NCI-H146 (cell line): ENCODE measurements at regions not wholly inside any gene's neighbourhood (a gene's known extent, or its start where the extent isn't known, plus 50 kb on each side); places are given as distances from the start of the nearest gene placed in this dataset.

Source experiments
- DNase-seq: peaks from one replicate; lab custom pipeline; 2025; lab: John Stamatoyannopoulos, UW

DNA sequence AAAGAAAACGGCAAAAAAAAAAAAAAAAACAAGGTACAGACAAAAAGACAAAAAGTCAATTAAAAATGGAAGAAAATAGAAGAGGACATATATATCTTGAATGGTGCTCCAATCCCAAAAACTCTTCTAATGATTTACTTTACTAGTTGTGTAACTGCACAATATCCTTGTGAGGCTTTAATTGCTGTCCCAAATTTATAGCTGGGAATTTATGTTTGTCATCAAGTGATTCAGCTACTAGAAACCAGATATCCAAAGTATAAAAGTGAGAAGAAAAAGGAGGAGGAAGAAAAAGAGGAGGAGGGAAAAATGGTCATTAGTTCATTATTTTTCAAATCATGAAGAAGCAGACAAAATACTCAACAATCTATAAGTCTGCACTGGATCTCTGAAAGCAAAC lies 150.8 kb upstream of the ARPP21 start:
- no peak for DNase-seq

DNA sequence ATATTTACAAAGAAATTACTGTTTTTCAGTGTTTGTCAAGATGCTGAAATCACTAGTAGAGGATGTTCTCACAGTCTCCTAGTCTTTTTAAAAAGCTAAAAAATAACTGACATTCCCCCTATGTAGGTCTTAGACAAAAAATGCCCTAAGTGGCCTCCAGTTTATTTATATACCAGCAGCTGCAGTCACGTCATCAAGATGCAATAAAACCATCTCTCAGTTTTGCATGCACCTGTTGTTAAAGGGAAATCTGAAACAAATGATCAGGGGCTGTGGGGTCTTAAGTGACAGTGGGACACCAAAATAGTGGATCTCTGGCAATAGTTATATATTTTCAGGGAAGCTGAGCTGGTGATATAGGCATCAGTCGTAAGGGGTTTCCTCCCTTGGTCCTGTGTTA lies 146.5 kb upstream of the ARPP21 start:
- no peak for DNase-seq

DNA sequence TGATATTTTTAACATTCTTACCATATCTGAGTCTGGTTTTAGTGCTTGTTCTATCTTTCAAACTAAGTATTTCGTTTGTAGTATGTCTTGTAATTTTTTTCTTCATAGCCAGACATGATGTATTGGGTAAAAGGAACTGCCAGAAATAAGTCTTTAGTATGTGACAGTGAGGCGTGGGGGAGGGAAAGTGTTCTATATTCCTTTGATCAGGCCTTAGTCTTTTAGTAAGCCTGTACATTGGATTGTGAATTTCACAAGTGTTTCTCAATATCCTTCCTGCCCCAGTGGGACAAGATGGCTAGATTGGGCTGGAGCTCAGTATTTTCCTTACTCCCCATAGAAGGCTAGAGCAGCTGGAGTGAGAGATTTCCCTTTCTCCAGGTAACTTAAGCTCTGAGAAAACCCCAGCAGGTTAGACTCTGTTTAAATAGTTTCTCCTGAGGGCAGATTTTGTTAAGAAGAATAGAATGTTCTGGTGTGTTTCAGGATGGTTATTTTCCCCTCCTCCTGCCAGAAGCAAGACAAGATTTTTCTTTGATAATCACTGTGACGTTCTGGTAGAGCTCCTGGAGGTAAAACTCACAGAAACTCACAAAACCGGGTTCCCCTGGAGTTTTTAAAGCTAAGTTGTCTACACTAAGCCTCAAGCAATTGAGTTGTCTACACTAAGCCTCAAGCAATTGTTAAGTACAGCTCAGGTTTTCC lies 140.7 kb upstream of the ARPP21 start:
- DNase-seq = no peak

DNA sequence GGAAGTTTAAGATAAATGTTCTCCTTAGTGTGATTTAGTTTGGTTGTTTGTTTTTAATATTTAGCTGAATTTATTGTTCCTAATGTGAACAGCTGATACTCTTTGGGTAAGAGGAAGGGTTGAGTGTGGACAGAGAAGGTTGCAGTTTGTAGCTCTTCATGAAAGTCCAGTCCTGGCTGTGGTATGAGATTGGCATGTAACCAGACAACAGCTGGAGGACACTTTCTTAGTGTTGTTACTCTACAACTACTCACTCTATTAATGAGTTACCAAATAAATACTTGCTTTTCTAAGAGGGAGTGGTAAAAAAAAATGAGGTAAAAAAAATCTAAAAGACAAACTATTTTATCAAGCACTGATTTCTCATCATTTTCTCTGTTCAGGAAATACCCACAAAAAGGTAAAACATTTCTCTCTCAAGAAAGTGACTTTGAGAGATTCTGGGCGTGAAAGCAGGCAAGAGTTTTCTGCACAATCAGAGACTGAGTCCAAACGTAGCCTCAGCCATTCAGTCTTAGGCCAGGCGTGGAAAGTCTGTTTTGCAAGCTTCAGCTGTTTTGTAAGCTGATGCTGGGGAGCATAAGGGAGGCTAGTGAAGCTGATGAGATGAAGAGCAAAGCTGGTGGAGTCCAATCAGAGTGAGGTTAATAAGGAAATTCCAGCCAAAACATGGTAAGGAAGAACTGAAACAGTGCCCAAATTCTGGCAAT lies 138.5 kb upstream of the ARPP21 start:
- DNase-seq = no peak

DNA sequence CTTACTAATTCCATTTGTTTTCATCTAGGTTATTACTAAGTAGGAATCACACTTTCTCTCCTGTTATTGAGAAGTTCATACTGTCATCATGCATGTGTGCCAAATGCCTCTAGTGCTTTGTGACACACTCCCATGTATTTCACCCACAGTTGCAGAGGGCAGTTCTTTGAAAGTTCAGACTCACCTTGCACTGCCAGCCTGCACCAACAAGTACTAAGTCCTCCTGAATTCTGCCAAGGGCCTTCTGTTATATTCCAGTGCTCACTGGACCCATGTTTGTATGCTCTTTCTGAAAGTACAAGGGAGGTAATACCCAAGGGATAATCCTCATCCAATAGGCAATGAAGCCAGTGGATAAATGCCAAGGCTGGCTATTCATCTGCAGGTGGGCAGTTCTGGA lies 136.6 kb upstream of the ARPP21 start:
- DNase-seq = no peak

DNA sequence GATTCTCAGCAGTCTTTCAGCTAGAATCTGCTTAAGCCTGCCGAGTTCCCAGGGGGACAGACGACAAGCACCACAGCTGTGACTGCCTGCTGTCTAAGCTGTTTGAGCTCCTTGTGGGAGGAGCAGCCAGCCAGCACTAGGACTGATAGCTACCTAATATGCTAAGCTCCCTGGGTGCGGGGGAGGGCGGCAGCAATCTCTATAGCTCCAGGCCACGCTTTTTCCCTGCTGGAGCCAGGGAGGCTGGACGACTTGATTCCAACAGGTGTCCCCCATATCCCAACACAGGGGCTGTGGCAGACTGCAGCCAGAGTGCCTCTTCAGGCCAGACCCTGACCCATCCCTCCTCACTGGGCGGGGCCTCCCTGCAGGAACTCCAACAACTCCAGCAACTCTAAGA lies 134.1 kb upstream of the ARPP21 start:
- no peak for DNase-seq

DNA sequence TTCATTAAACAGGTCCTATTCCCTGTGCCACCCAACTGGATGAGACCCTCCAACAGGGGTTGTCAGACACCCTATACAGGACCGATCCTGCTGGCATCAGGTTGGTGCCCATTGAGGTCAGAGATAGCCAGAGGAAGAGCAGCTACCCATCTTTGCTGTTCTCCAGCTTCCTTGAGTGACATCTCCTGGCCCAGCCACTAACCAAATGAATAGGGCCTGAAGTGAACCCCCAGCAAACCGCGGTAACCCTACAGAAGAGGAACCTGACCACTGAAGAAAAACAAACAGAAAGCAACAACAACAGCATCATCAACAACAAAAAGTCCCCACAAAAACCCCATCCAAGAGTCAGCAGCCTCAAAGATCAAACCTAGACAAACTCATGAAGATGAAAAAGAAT lies 133.6 kb upstream of the ARPP21 start:
- DNase-seq = no peak

DNA sequence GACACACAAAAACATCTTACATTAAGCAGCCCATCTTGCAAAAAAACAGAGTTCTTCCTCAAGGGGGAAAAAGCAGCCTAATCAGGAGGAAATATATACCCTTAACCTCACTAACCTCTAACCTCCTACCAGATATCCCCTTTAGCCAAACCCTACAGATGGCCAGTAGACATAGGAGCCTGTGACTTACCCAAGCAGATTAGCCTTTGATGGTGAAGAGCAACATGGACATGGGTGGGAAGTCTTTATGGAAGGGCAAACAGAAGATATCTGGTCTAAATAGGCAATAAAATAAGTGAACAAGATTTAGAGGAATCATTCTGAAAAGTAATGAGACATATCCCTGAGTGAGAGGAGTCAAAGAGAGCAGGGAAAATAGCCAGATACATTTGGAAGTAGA lies 119.4 kb upstream of the ARPP21 start:
- no peak for DNase-seq

DNA sequence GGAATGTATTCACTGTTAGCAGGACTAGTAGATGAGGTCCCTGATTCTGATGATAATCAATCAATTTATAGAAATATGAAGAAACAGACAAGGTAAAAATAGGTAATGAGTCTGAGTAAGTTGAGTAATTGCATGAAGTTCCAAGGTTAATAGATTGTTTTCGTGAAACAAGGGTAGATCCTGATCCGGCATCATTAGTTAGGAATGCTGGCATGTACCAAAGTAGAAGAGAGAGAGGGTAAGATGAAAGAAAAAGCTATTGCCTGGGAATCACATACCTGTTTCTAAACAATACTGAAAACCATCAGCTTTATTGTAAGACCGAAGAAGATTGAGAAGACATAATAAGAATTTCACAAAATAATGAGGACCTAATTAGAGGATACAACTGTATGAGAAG lies 118.1 kb upstream of the ARPP21 start:
- no peak for DNase-seq

DNA sequence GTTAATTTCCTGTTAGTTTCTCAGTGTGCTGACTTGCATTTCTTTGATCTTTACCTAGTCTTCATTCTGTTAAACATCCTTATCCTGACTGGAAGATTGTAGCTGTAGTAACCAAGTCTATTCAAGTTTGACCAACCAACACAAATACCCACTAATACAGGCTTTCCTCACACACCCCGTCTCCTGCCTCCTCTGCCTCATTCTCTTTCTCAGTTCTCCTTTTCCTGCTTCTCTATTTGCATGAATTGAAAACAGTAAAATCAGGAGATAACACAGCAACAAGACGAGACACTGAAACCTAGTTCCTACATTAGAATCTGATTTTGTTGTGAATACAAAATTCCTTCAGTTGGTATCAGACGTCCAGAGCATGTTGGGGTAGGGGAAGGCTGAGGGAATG lies 116.9 kb upstream of the ARPP21 start:
- DNase-seq = no peak

DNA sequence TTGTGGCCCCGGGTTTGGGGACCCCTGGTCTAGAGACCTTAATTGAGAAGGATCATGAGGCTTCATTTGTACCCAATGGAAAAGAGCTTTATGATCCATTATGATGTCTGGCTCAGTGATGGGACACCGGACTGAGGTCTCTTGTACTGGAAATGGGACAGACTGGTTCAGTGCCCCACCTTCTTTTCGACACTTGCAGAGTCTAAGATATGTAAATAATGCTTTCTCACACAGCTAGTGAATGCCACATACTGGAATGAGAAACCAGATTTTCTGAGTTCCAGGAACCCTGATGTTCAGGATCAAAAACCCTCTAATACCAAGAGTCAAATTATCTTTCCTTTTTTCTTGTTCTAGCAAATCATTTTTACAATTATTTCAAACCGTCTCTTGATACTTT lies 116.3 kb upstream of the ARPP21 start:
- DNase-seq = no peak

DNA sequence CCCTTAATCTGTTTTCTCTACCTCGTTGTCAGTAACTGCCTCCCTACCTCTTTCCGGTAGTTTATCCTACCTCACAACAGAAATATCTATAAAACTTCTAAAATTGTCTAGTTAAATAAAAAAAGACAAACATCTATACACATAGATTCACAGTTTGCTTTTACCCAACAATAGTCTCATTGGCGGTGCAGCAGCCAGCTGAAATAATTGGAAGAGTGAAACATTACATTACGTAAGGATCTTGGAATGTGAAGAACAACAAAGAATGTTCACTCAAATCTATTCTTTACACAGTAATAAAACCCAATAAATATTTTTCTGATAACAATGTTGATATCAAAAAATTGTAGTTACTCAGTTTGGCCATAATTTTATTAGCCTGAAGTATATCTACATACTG lies 115.5 kb upstream of the ARPP21 start:
- DNase-seq = no peak

DNA sequence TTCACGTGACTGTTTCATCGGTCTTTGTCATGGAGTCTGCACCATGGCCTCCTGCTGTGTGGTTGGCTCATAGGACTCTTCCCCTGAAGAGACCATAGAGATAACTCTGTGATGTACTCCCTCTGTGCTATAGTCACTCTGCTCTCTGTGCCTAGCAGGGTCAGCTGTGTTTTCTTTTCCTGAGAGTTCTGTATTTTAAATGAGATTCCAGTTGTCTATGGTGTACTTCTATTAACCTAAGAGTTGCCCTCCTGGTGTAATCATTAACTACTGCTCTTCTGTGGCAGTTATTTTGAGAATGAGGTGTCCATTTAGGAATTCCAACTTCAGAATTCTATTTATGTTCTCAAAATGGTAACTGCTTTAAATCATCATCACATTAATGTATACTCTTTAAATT lies 114.5 kb upstream of the ARPP21 start:
- no peak for DNase-seq

DNA sequence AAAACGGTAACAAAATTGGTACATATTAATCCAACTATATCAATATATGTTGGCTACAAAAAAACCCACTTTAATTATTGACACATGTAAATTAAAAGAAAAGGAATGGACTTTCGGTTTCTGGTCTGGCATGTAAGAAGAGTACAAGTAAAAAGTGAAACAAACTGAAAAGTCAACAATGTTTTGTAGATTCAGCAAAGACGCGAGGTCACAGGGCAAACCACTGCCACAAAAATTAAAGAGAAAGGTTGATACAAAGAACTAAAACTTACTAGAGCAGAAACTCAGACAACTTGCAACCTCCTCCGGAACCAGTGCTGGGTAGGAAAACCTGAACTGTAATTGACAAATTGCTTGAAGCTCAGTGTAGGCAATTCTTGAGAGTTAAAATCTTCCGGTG lies 110.6 kb upstream of the ARPP21 start:
- no peak for DNase-seq

DNA sequence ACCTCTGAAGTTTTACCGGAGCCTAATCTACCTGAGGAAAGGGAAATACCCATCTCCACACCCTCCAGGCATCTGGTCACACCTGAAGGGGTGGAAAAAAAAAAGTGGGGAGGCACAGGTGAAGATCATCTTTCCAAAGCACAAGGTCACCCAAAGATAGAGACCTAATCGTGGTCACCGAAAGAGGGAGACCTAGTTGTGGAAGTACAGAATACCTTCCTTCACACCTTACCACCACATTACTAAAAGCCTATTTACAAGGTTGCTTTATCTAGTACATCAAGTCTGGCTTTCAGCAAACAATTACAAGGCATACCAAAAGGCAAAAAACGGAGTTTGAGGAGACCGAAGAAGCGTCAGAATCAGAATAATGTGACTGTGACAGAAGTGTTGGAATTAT lies 110.0 kb upstream of the ARPP21 start:
- no peak for DNase-seq

DNA sequence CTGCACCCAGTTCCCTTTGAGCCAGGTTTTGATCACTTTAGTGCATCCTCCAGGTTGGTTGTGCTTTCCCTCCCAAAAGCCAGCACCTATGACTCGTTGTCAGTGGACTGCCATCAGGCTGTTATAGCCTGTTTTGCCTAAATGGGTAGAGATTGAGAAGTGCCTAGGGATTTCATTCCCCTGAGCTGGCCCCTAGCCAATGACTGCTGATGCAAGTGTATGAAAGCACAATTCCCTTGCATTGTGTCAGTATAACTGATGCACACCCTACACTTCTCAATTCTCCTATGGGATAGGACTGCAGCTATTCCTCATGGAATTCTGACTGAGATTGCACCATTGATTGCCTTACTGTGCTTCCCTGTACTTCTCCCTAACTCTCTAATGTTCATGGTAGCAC lies 102.1 kb upstream of the ARPP21 start:
- no peak for DNase-seq

DNA sequence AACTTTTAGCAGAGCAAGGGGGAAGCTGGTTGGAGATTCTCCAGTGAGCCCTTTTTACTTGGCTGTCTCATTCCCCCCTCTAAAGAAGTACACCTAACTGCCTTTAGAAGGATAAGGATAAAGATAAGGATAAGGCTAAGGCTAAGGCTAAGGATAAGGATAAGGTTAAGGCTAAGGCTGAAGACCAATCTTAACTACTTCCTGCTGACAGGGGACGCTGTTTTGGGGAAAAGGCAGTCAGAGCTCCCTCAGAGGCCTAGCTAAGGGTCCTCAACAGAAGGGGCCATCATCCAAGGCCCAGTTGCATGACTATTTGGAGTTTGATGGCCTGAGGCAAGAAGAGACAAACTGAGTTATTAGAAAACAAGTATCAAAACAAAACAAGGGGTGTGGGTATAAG lies 94.3 kb upstream of the ARPP21 start:
- no peak for DNase-seq

DNA sequence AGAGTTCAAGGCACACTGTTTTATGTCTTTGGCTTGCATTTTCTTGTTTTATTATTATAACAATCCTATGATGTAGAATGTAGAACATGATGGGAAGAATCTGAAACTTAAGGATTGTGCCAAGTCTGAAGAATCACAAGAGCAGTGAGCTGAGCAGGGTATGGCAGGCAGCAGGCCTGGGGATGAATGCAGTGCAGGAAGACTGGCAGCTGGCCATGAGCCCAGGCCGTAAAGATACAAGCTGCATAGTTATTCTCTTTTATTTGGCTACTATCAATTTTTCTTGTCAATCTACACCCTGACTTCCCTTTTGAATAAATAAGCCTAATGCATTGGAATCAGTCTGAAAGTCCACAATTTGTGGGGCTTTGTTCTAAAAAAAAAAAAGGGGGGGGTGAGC lies 89.6 kb upstream of the ARPP21 start:
- DNase-seq = no peak

DNA sequence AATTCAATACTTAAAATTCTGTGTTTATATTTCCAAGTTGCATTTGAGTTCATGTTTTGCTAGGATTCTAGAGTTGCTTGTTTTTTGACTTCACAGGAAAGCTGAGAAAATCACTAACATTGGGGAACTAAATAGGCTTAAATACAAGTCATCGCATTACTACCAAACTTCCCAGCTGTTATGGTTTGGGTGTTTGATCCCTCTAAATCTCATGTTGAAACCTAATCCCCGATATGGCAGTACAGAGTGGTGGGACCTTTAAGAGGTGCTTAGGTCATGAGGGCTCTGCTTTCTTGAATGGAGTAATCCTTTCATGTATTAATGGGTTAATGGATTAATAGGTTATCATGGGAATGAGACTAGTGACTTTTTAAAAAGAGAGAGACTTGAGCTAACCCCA lies 77.2 kb upstream of the ARPP21 start:
- DNase-seq = no peak

DNA sequence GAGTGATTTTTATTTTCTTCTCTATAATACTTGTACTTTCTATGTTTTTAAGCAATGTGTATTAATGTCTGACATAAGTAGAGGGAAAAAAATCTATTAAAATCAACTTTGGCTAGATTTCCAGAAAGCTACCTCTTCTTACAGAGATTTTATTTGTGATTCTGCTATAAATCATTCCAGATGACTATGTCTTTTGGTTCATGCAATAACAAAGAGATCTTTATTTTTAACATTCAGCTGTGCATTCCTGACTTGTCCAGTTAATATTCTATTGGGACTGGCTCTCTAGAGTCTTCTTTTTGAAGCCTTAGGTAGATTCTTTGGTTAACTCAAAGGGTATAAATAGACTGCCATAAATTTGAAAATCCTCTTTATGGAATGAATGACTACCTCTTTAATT lies 74.3 kb upstream of the ARPP21 start:
- no peak for DNase-seq
